SW 1271 (cell line): ENCODE measurements at regions not wholly inside any gene's neighbourhood (a gene's known extent, or its start where the extent isn't known, plus 50 kb on each side); places are given as distances from the start of the nearest gene placed in this dataset.
"Not testable (repeated sequence)": the region's sequence is repeated elsewhere in the genome, so short reads cannot be mapped to it uniquely, and the experiment has no call there.

Experiments used
- DNase-seq, 2 experiments: peaks; one replicate each; lab custom pipeline; 2025; lab: John Stamatoyannopoulos, UW

DNA sequence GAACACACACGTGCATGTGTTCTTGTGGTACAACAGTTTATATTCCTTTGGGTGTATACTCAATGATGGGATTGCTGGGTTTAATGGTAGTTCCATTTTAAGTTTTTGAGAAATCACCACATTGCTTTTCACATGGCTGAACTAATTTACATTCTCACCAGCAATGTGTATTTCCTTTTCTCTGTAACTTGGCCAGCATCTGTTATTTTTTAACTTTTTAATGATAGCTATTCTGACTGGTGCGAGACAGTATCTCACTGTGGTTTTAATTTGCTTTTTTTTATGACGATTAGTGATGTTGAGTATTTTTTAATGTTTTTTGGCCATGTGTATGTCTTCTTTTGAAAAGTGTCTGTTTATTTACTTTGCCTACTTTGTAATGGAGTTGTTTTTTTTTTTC lies 256.6 kb downstream of the ZWINT start:
- no peak for DNase-seq

- no peak for DNase-seq
Measured at GRCh38 chr10:56096226-56096517, 264.9 kb downstream of the ZWINT start.

DNA sequence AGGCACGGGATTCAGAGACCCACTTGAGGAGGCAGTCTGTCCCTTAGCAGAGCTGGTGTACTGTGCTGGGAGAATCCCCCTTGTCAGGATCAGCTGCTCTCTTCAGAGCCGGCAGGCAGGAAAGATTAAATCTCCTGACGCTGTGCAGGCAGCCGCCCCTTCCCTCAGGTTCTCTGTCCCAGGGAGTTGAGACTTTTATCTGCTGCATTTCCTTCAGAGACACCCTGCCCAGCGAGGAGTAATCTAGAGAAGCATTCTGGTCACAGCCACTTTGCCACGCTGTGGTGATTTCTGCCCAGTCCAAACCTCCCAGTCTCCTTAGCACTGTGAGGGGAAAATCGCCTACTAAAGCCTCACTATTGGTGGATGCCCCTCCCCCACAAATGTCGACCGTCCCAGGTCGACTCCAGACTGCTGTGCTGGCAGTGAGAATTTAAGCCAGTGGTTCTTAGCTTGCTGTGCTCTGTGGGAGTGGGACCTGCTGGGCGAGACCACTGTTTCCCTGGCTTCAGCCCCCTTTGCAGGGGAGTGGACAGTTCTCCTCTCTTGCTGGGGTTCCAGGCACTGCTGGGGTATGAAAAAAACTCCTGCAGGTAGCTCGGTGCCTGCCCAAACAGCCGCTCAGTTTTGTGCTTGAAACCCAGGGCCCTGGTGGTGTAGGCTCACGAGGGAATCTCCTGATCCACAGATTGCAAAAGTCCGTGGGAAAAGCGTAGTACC lies 265.4 kb downstream of the ZWINT start:
- DNase-seq = no peak

GRCh38 chr10:56093645-56094044 lies 267.4 kb downstream of the ZWINT start:
- not testable (repeated sequence) for DNase-seq

DNA sequence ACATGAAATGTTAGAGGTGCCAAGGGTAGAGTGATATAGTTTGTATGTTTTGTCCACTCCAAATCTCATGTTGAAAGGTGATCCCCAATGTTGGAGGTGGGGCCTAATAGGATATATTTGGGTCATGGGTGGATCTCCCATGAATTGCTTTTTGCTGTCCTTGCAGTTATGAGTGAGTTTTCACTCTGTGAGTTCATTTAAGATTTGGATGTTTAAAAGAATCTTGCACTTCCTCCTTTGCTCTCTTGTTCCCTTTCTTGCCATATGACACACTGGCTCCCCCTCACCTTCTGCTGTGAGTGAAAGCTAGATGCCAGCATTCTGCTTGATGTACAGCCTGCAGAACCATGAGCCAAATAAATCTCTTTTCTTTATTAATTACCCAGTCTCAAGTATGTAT lies 269.2 kb downstream of the ZWINT start:
- DNase-seq = no peak

- DNase-seq = no peak
Measured at GRCh38 chr10:56090914-56091540, 270.0 kb downstream of the ZWINT start.

DNA sequence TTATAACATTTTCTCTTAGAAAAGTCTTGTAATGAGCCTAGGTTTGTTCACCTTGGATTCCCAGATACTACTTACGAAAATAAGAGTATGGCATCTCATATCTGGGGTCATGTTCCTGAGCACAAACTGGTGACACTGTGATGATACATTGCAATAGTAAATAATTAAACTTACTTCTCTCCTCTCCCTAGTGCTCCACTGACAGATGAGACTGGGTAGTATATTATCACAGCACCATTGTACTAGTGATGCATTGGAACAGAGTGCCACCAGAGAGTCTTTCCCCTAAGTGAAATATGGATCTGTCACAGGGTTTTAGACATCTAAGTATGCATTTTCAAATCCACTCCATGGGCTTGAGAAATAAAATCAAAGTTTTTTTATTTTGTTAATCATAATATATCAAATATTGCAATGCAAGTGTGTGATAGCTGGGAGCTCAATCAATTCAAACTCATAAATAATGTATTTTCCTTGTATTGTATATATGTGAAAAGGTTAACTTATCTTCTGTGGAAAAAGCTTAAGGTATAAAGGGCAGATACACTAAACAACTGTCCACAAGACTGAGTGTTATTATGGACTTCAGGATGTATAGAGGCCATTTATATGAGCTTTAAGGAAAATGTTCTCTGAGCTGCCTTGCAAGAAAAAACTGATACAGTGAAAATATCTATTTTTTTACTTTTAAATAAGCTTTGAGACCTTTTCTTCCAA lies 275.5 kb downstream of the ZWINT start:
- no peak for DNase-seq

DNA sequence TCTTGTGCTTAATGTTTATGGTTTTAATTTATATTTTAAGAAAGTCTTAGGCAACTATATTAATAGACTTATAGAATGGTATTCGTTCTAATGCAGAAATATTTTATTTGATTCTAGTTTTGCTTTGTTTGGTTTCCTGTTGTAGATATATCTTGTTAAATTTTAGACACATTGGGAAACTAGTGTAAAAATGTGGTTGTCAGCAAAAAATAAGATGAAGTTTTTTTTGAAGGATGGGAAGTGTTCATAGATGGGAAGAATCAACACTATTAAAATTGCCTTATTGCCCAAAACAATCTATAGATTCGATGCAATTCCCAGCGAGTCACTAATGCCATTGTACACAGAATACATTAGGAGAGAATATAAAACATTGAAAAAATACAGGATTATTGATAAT lies 278.9 kb downstream of the ZWINT start:
- no peak for DNase-seq

DNA sequence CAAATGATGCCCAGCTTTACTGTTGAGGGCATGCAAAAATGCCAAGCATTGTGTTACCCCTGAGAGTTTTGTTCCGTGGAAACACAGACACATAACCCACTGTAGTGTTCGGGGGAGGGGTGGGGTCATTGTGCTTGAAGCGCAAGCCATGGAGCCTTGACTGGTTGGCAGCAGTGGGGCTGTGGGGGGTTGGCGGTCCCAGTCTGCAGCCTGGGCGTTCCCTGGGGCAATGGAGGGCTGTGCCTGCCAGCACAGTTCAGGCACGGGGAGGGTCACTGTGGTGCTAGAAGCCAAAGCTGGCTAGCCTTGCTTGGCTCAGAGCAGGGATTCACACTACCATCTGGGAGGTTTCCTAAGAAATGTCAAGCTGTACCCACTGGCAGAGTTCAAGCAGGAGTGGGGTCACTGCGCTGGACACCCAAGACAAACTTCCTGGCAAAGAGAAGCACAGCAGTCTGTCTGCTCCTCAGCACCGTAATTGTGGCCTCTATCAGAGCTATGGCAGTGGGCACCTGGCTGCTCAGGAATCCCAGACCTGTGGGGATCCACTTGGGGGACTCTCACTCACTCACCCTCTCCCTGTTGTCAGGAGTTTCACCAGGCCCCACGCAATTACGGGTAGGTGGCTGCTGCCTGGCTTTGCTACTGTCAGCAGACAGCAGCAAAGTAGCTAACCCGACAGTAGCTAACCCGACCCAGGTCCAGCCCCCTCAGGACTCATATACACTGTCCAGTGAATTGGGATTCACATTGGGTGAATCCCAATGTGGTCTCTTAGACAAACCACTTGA lies 292.4 kb downstream of the ZWINT start:
- no peak for DNase-seq

DNA sequence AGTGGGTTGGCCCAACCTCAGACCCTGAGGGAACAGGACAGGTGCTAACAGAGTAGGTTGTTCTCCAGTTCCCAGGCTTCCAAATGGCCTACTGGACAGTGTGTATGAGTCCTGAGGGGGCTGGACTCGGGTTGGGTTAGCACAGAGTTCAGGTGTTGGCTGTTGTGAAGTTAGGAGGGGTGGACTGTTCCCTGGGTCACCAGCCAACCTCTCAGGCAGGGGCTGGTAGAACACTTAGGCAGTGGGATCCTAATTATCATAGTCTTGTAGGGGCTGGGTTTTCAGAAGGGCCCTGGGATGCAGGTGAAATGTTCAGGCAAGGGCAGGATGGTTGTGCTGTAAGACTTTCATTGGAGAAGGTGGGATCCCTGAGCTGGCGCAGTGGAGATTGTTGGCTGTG lies 293.0 kb downstream of the ZWINT start:
- DNase-seq = no peak

DNA sequence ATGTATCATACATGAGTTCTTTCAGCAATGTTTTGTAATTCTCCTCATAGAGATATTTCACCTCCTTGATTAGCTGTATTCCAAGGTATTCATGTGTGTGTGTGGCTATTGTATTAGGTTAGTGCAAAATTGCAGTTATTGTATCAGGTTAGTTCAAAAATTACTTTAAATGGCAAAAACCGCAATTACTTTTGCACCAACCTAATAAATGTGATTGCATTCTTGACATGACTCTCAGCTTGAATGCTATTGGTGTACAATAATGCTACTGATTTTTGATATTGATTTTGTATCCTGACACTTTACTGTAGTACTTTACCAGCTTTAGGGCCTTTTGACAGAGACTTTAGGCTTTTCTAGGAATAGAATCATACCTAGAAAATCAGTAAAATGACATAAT lies 297.4 kb downstream of the ZWINT start:
- DNase-seq = no peak

- no peak for DNase-seq
Measured at GRCh38 chr10:56057860-56058259, 303.2 kb downstream of the ZWINT start.

DNA sequence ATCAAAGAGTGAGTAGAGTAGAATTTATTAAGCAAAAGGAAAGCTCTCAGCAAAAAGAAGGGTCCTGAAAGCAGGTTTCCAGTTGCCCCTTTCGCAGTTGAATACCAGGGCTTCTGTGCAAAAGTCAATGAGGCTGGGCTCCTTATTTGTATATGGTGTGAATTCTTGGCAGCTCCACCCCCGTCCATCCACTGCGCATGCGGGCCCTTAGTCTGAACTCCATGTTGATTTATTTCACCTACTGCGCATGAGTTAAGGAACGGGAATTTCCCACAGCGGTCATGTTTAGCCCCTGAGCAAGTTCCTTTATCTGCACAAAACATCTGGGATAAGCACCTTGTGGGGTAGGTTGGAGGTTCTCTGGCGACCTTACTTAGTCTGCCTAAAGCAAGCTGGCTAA lies 325.6 kb downstream of the ZWINT start:
- no peak for DNase-seq

DNA sequence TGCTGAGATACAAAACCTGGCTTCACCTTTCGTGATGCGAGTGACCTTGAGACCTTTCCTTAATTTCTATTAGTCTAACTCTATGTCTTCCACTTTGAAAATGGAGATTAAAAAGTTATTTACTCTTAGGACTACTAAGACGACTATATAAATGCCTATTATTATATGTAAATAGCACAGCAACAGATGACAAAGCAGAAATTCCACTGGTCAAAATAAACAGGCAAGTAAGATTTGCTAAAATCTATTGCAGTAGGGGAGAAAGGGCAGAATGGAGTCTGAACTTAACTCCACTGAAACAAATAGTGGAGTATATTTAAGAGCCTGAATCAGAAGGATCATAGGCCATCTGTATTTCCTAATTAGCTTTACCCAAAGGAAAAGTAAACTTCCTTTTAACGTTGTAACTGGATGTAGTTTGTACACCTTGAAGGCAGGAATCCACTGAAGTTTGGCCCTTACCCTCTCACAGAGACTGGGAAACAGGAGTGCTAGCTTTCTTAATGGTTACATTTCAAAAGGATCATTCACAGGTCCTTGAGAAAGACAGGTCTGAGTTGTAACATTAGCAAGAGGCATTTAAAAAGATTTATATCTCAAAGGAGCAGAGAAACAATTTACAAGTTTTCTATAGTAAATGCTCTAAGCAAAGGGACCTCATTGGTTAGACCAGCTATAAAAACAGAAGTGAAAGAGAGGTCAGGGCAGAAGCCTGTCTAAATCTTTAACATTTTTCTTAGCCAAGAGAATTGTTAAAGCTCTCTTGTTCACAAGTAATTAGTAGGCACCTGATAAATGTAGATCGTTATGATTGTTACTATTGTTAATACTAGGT lies 332.5 kb downstream of the ZWINT start:
- DNase-seq = no peak

DNA sequence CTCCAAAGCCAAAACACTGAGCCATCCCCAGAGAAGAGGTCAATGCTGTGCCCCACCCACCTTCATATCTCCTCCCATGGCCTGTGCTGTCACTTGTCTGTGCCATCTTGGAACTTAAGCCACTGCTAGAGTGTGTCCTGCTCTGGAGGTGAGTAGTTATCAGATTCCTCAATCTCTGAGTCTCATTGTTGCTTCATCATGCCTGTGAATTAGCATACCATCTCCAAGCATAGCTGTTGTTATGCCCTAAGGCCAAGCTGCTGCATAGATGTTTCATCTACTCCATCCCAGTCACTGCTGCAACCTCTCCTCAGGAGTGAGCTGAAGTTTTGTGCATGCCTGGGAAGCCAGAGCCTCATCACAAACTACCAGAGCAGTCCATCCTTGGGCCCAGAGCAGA lies 349.0 kb downstream of the ZWINT start:
- no peak for DNase-seq

- DNase-seq = no peak
Measured at GRCh38 chr10:56003555-56003954, 357.5 kb downstream of the ZWINT start.

GRCh38 chr10:55989188-55989587 lies 371.9 kb downstream of the ZWINT start:
- no peak for DNase-seq

DNA sequence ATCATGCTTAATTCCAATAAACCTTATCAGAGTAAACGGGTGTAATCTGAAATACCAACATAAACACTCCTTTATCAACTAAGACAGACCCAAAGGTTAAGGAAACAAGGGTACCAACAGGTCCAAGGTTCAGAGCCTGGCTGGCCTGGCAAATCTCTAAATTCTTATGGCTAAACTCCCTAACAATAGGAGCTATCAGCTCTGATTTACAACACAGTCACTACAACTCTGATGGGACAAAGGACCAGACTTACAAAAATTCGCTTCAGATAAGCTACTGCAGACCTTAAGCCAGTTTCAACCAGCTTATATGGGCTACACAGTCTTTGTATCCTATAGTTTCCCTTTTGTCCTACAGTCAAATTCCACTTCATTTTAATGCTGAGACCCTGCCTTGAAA lies 381.9 kb downstream of the ZWINT start:
- no peak for DNase-seq

- no peak for DNase-seq
Measured at GRCh38 chr10:55966101-55966500, 395.0 kb downstream of the ZWINT start.

GRCh38 chr10:55943403-55943802 lies 417.7 kb downstream of the ZWINT start:
- no peak for DNase-seq

DNA sequence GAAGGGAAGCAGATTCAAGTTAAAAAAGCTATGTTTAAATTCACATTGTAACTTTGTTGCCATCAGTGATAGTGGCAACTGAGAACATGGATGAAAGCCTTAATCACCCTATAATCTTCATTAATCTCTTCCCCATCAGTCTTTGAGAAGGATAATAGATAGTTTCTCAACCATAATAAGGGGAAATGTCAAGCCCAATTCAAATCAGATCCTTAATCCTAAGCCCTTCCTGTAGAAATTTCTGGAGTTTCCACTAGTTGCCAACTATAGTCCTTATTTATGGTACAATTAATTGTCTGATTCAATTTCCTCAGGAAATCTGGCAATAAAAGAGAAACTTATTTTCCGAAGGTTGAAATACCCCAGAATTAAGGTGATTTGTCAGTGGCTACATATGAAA lies 431.8 kb downstream of the ZWINT start:
- DNase-seq = no peak
